ENCODE measurements at regions not wholly inside any gene's neighbourhood (a gene's known extent, or its start where the extent isn't known, plus 50 kb on each side); places are given as distances from the start of the nearest gene placed in this dataset.
"Not testable (repeated sequence)": the region's sequence is repeated elsewhere in the genome, so short reads cannot be mapped to it uniquely, and the experiment has no call there.

GRCh38 chr10:36446881-36447280, 678.5 kb upstream of the ANKRD30A start:
- no peak overlapping the region for H3K27ac Mint-ChIP-seq
- no peaks in the 10 kb centered on the region for H3K4me1 Mint-ChIP-seq (ENCODE audit: low read depth)
- ATAC-seq (replicated peaks in 1 of 2) (no peak), DNase-seq (no peak)
- no peaks in the 10 kb centered on the region for H3K36me3 Mint-ChIP-seq (ENCODE audit: insufficient read depth in 2 of 2)
- H3K9me3 Mint-ChIP-seq: peaks cover 0 to 3% of the 10 kb centered on the region in 2 donors
- no peaks in the 10 kb centered on the region for H3K27me3 Mint-ChIP-seq (ENCODE audit: low read depth)
- H3K4me3 Mint-ChIP-seq: no peak overlapping the region

DNA sequence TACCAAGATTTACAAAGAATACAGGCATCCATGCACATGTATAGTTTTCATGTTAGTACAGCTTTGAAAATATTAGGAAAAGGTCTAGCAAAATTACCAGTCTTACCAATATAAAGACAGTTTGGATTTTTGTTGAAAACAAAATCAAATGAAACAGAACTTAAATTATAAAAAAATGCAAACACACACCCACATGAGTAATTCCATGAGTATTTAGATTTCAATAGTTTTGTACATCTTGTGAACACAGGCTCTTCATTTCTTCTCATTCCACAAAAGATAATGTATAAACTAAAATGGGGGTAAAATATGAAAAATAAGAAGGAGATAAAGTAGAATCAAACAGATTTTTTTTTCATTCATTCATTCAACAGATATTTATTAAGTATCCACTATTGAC, 682.2 kb upstream of the ANKRD30A start:
- ATAC-seq (replicated peaks in 1 of 2) (no peak), DNase-seq (no peak)
- H3K4me1 Mint-ChIP-seq (ENCODE audit: low read depth): no peaks in the 10 kb centered on the region
- H3K27me3 Mint-ChIP-seq (ENCODE audit: low read depth): no peaks in the 10 kb centered on the region
- H3K9me3 Mint-ChIP-seq: peaks cover 3 to 6% of the 10 kb centered on the region in 2 donors
- no peak overlapping the region for H3K4me3 Mint-ChIP-seq
- H3K27ac Mint-ChIP-seq: no peak overlapping the region
- H3K36me3 Mint-ChIP-seq (ENCODE audit: insufficient read depth in 2 of 2): no peaks in the 10 kb centered on the region

- no peaks in the 10 kb centered on the region for H3K27me3 Mint-ChIP-seq (ENCODE audit: low read depth)
- H3K36me3 Mint-ChIP-seq (ENCODE audit: insufficient read depth in 2 of 2): no peaks in the 10 kb centered on the region
- peaks cover 3 to 6% of the 10 kb centered on the region in 2 donors for H3K9me3 Mint-ChIP-seq
- no peak overlapping the region for H3K27ac Mint-ChIP-seq
- no peaks in the 10 kb centered on the region for H3K4me1 Mint-ChIP-seq (ENCODE audit: low read depth)
- no peak for ATAC-seq (replicated peaks in 1 of 2)
- no peak overlapping the region for H3K4me3 Mint-ChIP-seq
- DNase-seq: no peak
Observed at GRCh38 chr10:36441557-36441956, 683.8 kb upstream of the ANKRD30A start.

DNA sequence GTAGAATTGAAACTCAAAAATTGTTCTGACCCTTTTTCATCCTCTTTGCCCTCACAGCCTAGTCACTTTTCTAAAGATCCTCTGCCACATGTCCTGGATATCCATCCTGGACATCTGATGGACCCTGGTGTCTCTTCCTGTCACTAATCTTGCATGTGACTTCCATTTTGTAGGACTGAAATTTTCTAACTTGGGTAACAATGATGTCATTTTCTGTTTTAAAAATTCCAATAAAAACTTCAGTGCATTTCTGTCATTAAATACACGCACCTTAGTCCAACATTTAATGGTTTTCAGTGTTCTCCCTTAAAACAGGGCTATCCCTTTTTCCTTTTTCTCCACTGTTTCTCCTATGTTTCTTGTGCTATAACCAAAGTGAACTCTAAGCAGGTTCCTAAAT, 684.9 kb upstream of the ANKRD30A start:
- H3K27me3 Mint-ChIP-seq (ENCODE audit: low read depth): no peaks in the 10 kb centered on the region
- peaks cover 3 to 6% of the 10 kb centered on the region in 2 donors for H3K9me3 Mint-ChIP-seq
- no peaks in the 10 kb centered on the region for H3K36me3 Mint-ChIP-seq (ENCODE audit: insufficient read depth in 2 of 2)
- DNase-seq: no peak
- no peaks in the 10 kb centered on the region for H3K4me1 Mint-ChIP-seq (ENCODE audit: low read depth)
- no peak for ATAC-seq (replicated peaks in 1 of 2)
- no peak overlapping the region for H3K4me3 Mint-ChIP-seq
- no peak overlapping the region for H3K27ac Mint-ChIP-seq

DNA sequence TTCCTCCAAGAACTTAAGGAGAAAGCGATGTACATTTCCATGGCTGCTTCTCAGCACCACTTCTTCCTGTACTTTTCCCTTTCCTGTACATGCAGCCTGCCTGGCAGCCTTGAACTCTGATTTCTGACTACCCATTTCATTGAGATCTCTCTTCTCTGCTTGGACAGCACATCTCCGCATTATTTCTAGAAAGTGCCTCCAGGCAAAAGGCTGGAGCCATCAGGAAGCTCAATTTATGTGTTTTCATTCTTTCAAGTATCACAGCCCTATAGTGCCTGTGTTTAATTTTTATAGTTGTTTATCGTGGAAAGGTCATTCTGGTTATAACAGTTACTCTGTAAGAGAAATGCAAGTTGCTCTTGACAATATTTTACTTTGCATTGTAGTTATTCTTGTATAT, 688.0 kb upstream of the ANKRD30A start:
- Mint-ChIP-seq H3K36me3 (ENCODE audit: insufficient read depth in 2 of 2) (no peaks in the 10 kb centered on the region), H3K4me3 (no peak overlapping the region), H3K9me3 (peaks cover under 1 to 6% of the 10 kb centered on the region in 2 donors), H3K27ac (no peak overlapping the region), H3K4me1 (ENCODE audit: low read depth) (no peaks in the 10 kb centered on the region), H3K27me3 (ENCODE audit: low read depth) (no peaks in the 10 kb centered on the region)
- DNase-seq (no peak), ATAC-seq (replicated peaks in 1 of 2) (no peak)

GRCh38 chr10:36428507-36428906, 696.9 kb upstream of the ANKRD30A start:
- Mint-ChIP-seq H3K27me3 (ENCODE audit: low read depth) (no peaks in the 10 kb centered on the region), H3K27ac (no peak overlapping the region), H3K4me1 (ENCODE audit: low read depth) (no peaks in the 10 kb centered on the region), H3K4me3 (no peak overlapping the region), H3K36me3 (ENCODE audit: insufficient read depth in 2 of 2) (no peaks in the 10 kb centered on the region), H3K9me3 (peaks cover 15 to 17% of the 10 kb centered on the region in 2 donors)
- DNase-seq (no peak), ATAC-seq (replicated peaks in 1 of 2) (no peak)

DNA sequence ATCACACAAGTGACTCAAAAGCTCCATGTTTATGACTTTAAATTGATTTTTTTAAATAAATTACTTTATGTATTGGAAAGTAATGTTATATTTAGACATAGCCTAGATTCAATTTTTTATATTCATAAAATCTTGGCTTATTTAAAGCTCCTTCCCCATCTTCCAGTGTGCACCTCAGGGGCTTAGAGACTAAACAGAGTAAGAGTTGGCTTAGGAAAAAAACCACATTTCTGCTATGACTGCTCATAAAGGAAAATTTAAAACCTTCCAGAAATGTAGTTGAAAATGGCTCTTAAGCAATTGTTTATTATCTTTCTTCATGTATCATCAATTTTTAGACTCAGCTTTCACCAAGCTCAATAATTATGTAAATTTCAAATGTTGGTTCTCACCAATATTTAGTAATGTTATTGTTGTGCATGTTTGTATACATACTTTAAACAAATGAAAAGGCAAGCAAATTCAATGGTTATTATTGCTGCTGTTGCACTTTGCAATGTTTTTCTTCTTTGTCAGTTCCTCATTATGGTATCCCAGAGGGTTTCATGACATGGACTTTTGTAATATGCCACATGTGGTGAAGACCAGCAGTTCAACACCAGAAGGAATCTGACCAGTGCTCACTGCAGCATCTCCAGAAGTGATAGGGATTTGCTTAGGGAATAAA, 700.1 kb upstream of the ANKRD30A start:
- Mint-ChIP-seq H3K27ac (no peak overlapping the region), H3K9me3 (peaks cover 12% of the 10 kb centered on the region in 2 donors), H3K36me3 (ENCODE audit: insufficient read depth in 2 of 2) (no peaks in the 10 kb centered on the region), H3K4me3 (no peak overlapping the region), H3K4me1 (ENCODE audit: low read depth) (no peaks in the 10 kb centered on the region), H3K27me3 (ENCODE audit: low read depth) (no peaks in the 10 kb centered on the region)
- no peak for DNase-seq
- ATAC-seq (replicated peaks in 1 of 2): no peak

DNA sequence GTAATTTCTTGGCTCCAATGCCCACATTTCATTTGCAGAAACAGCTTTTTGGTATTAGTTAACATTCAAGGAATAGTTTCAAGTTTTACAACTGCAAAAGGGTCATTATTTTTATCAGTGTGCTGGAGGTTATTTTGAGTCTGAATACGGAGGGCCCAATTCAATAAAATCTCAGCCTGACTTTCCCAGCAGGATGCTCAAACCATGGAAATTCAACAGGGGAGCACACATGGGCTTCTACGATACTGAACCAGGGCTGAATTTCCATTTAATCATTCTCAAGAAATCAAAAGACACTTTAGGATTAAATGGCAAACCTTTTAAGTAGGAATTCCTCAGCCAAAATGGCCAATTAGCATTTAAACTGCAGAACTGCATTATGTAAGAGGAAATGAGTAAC, 700.9 kb upstream of the ANKRD30A start:
- H3K4me1 Mint-ChIP-seq (ENCODE audit: low read depth): no peaks in the 10 kb centered on the region
- no peak overlapping the region for H3K4me3 Mint-ChIP-seq
- DNase-seq (no peak), ATAC-seq (replicated peaks in 1 of 2) (no peak)
- no peaks in the 10 kb centered on the region for H3K36me3 Mint-ChIP-seq (ENCODE audit: insufficient read depth in 2 of 2)
- H3K27ac Mint-ChIP-seq: no peak overlapping the region
- peaks cover 7 to 10% of the 10 kb centered on the region in 2 donors for H3K9me3 Mint-ChIP-seq
- no peaks in the 10 kb centered on the region for H3K27me3 Mint-ChIP-seq (ENCODE audit: low read depth)

DNA sequence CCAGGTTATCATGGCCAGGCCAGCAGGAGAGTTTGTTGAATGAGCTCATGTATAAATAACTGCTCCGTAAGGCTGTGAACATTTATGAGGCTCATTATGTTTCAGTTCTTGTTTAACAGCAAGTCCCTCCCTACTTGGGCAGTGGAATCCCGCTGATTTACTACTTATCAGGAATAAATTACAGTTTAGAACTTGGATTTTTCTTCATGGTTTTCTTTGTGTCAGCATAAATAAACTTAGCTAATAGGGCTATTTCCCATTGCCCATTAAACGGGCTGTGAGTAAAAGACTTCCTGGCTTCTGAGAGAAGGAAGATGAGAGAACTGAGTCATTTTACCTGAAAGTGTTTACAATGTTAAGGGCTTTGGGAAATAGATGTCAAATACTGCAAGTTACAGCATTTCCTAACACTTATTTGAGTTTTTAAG, 701.6 kb upstream of the ANKRD30A start:
- Mint-ChIP-seq H3K27ac (no peak overlapping the region), H3K36me3 (ENCODE audit: insufficient read depth in 2 of 2) (no peaks in the 10 kb centered on the region), H3K9me3 (peaks cover 6 to 7% of the 10 kb centered on the region in 2 donors), H3K27me3 (ENCODE audit: low read depth) (no peaks in the 10 kb centered on the region), H3K4me3 (no peak overlapping the region), H3K4me1 (ENCODE audit: low read depth) (no peaks in the 10 kb centered on the region)
- DNase-seq (no peak), ATAC-seq (replicated peaks in 1 of 2) (no peak)

DNA sequence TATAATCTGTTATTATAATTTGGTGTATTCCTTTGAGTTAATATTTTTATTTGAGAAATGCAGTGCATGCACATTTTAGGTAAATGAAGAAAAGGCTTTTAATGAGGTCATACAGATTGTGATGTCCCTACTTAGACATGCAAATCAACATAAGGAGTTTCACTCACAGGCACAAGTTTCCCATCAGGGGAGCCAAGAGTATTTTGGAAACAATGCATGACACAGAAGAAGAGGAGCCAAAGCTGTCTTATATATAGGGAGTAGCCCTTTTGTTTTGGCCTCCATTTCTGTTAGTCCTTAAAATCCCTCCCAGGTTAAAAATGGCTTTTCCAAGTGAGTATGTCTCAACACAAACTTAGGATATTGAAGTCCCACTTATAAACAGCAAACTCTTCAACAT, 703.4 kb upstream of the ANKRD30A start:
- Mint-ChIP-seq H3K9me3 (peaks cover 3 to 5% of the 10 kb centered on the region in 2 donors), H3K4me1 (ENCODE audit: low read depth) (no peaks in the 10 kb centered on the region), H3K27me3 (ENCODE audit: low read depth) (no peaks in the 10 kb centered on the region), H3K4me3 (no peak overlapping the region), H3K36me3 (ENCODE audit: insufficient read depth in 2 of 2) (no peaks in the 10 kb centered on the region), H3K27ac (no peak overlapping the region)
- DNase-seq: no peak
- ATAC-seq (replicated peaks in 1 of 2): no peak

- Mint-ChIP-seq H3K36me3 (ENCODE audit: insufficient read depth in 2 of 2) (peaks cover 0 to 2% of the 10 kb centered on the region in 2 donors), H3K9me3 (peaks cover 15% of the 10 kb centered on the region in 2 donors), H3K27ac (no peak overlapping the region), H3K4me1 (ENCODE audit: low read depth) (no peaks in the 10 kb centered on the region), H3K27me3 (ENCODE audit: low read depth) (no peaks in the 10 kb centered on the region), H3K4me3 (no peak overlapping the region)
- DNase-seq (no peak), ATAC-seq (replicated peaks in 1 of 2) (no peak)
Observed at GRCh38 chr10:36416513-36416912, 708.9 kb upstream of the ANKRD30A start.

- Mint-ChIP-seq H3K9me3 (peaks cover 16 to 22% of the 10 kb centered on the region in 2 donors), H3K36me3 (ENCODE audit: insufficient read depth in 2 of 2) (peaks cover 0 to 2% of the 10 kb centered on the region in 2 donors), H3K27me3 (ENCODE audit: low read depth) (no peaks in the 10 kb centered on the region), H3K4me1 (ENCODE audit: low read depth) (no peaks in the 10 kb centered on the region), H3K27ac (no peak overlapping the region), H3K4me3 (no peak overlapping the region)
- DNase-seq (no peak), ATAC-seq (replicated peaks in 1 of 2) (no peak)
Observed at GRCh38 chr10:36412942-36413341, 712.5 kb upstream of the ANKRD30A start.

- H3K4me3 Mint-ChIP-seq; H3K4me1 Mint-ChIP-seq (ENCODE audit: low read depth); DNase-seq; H3K27me3 Mint-ChIP-seq (ENCODE audit: low read depth); H3K9me3 Mint-ChIP-seq; H3K27ac Mint-ChIP-seq; H3K36me3 Mint-ChIP-seq (ENCODE audit: insufficient read depth in 2 of 2); ATAC-seq (replicated peaks in 1 of 2): not testable (repeated sequence)
Observed at GRCh38 chr10:36400238-36400637, 725.2 kb upstream of the ANKRD30A start.

DNA sequence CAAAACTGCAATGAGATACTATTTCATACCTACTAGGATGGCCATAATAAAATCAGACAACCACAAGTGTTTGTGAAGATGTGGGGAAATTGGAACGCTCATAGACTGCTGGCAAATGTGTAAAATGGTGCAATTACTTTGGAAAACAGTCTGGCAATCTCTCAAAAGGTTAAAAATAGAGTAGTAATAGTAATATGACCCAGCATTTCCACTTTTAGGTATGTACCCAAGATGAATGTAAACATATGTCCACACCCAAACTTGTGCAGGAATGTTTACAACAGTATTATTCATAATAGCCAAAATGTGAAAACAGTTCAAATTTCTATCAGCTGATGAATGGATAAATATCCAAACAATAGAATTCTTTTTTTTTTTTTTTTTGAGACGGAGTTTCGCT, 731.6 kb upstream of the ANKRD30A start:
- DNase-seq (no peak), ATAC-seq (replicated peaks in 1 of 2) (no peak)
- H3K27me3 Mint-ChIP-seq (ENCODE audit: low read depth): no peaks in the 10 kb centered on the region
- no peak overlapping the region for H3K4me3 Mint-ChIP-seq
- peaks cover 5 to 6% of the 10 kb centered on the region in 2 donors for H3K9me3 Mint-ChIP-seq
- H3K27ac Mint-ChIP-seq: no peak overlapping the region
- no peaks in the 10 kb centered on the region for H3K4me1 Mint-ChIP-seq (ENCODE audit: low read depth)
- peaks cover 0 to 3% of the 10 kb centered on the region in 2 donors for H3K36me3 Mint-ChIP-seq (ENCODE audit: insufficient read depth in 2 of 2)
